Endothelial cell of umbilical vein (primary cell): ENCODE measurements at regions not wholly inside any gene's neighbourhood (a gene's known extent, or its start where the extent isn't known, plus 50 kb on each side); places are given as distances from the start of the nearest gene placed in this dataset.

ENCODE experiments used
- BruUV-seq: library from RNA; stranded (reverse); fragments of 400-500 nt; replicated peaks from 2 replicates; lab custom pipeline; 2021; lab: Mats Ljungman, UMichigan
- CTCF ChIA-PET: fragments of 300-600, 350-600 bp; sonication (Branson Sonifier 250); formaldehyde crosslinking; loops from one replicate; lab custom pipeline; 2021; ENCODE audit warnings: antibody characterized with exemption, inconsistent platforms; lab: Charles Lee
- POLR2A ChIA-PET: fragments of 300-600, 350-600 bp; sonication (Branson Sonifier 250); formaldehyde crosslinking; loops from one replicate; lab custom pipeline; 2021; ENCODE audit warnings: antibody characterized with exemption, inconsistent platforms; lab: Charles Lee
- DNase-seq: peaks from one replicate; pipeline ENCODE4 v3.0.0-alpha.2; 2011; ENCODE audit warnings: low read depth, low spot score
- FAIRE-seq: peaks from 2 replicates; lab custom pipeline; 2011; peaks lifted over from hg19 to GRCh38; lab: Jason Lieb, UNC
- H2AFZ ChIP-seq: 2 replicates; pipeline ENCODE4 v1.6.0; 2012; ENCODE audit warnings: low read depth, low read length, control low read depth, inconsistent platforms
- H3K27ac ChIP-seq: 2 replicates; pipeline ENCODE4 v1.5.1; 2011; ENCODE audit warnings: low read depth, mild to moderate bottlenecking, control low read depth, low read length, moderate library complexity; ENCODE audit not compliant: insufficient read depth
- H3K27me3 ChIP-seq, 2 experiments: 2 replicates each; pipeline versions ENCODE4 v1.6.0 to v1.6.1; 2011; ENCODE audit warnings: low read length in 2 of 2, mixed read lengths in 1 of 2; ENCODE audit not compliant: control insufficient read depth in 2 of 2, insufficient read depth in 2 of 2
- H3K36me3 ChIP-seq, 2 experiments: 2 replicates in 1 of 2; 3 replicates in 1 of 2; pipeline ENCODE4 v1.5.1; 2011; ENCODE audit warnings: low read length in 2 of 2, mild to moderate bottlenecking in 1 of 2, moderate library complexity in 1 of 2; ENCODE audit not compliant: control insufficient read depth in 2 of 2, insufficient read depth in 2 of 2; ENCODE audit errors: extremely low read depth in 1 of 2
- H3K4me1 ChIP-seq: 3 replicates; pipeline ENCODE4 v1.5.1; 2011; ENCODE audit warnings: mild to moderate bottlenecking, low read length; ENCODE audit not compliant: control insufficient read depth, insufficient read depth; ENCODE audit errors: extremely low read depth
- H3K4me2 ChIP-seq: 2 replicates; pipeline ENCODE4 v1.6.1; 2011; ENCODE audit warnings: low read length, control low read depth, mixed read lengths; ENCODE audit not compliant: insufficient read depth
- H3K4me3 ChIP-seq, 3 experiments: fragments of 200-600 bp in 1 of 3; sonication (generic), shearing (Covaris generic) in 1 of 3; replicated peaks in 1 of 3; 2 replicates each; pipeline ENCODE4 v1.5.1; 2011 to 2016; ENCODE audit warnings: control low read depth in 3 of 3, low read length in 3 of 3, mild to moderate bottlenecking in 2 of 3, inconsistent platforms in 1 of 3, low read depth in 1 of 3, moderate library complexity in 1 of 3; ENCODE audit not compliant: insufficient read depth in 1 of 3
- H3K79me2 ChIP-seq: 2 replicates; pipeline ENCODE4 v1.6.0; 2012; ENCODE audit warnings: low read length, inconsistent platforms; ENCODE audit not compliant: control insufficient read depth, insufficient read depth
- H3K9ac ChIP-seq: replicated peaks from 2 replicates; pipeline ENCODE3; 2011; ENCODE audit warnings: low read length, control low read depth; ENCODE audit not compliant: insufficient read depth; ENCODE audit errors: extremely low read depth
- H3K9me1 ChIP-seq: replicated peaks from 3 replicates; pipeline ENCODE4 v1.6.0; 2011; ENCODE audit warnings: mild to moderate bottlenecking, low read length; ENCODE audit not compliant: control insufficient read depth, insufficient read depth; ENCODE audit errors: extremely low read depth
- H3K9me3 ChIP-seq: replicated peaks from 2 replicates; pipeline ENCODE4 v1.5.1; 2012; ENCODE audit warnings: low read length, inconsistent platforms; ENCODE audit not compliant: control insufficient read depth, insufficient read depth
- H4K20me1 ChIP-seq: replicated peaks from 2 replicates; pipeline ENCODE3; 2011; ENCODE audit warnings: mild to moderate bottlenecking, low read length; ENCODE audit not compliant: control insufficient read depth, insufficient read depth; ENCODE audit errors: extremely low read depth
- CTCF ChIP-seq, 2 donors: IDR thresholded peaks; 1 replicate in 1 of 2; 2 replicates in 1 of 2; pipeline ENCODE4 v1.5.1; 2011; ENCODE audit warnings: low read length in 2 of 2, mild to moderate bottlenecking in 2 of 2, moderate library complexity in 2 of 2, control low read depth in 1 of 2, inconsistent platforms in 1 of 2, low read depth in 1 of 2; ENCODE audit not compliant: insufficient read depth in 1 of 2; ENCODE audit errors: extremely low read depth in 1 of 2
- EZH2 ChIP-seq: IDR thresholded peaks from 2 replicates; pipeline ENCODE4 v1.6.1; 2012; ENCODE audit warnings: borderline replicate concordance, low read depth, mild to moderate bottlenecking, moderate library complexity, low read length, inconsistent platforms; ENCODE audit not compliant: severe bottlenecking
- FOS ChIP-seq: IDR thresholded peaks from 2 replicates; pipeline ENCODE4 v1.6.1; 2011; ENCODE audit warnings: mild to moderate bottlenecking, low read length, moderate library complexity, borderline replicate concordance; ENCODE audit not compliant: insufficient read depth
- GATA2 ChIP-seq: IDR thresholded peaks from 2 replicates; pipeline ENCODE4 v1.7.0; 2011; ENCODE audit warnings: low read depth, mild to moderate bottlenecking, moderate library complexity, mixed read lengths, low read length; ENCODE audit not compliant: insufficient read length, insufficient read depth
- JUN ChIP-seq: IDR thresholded peaks from 2 replicates; pipeline ENCODE4 v1.6.1; 2011; ENCODE audit warnings: borderline replicate concordance, low read depth; ENCODE audit not compliant: insufficient read length, insufficient read depth
- MAX ChIP-seq: IDR thresholded peaks from 2 replicates; pipeline ENCODE4 v1.6.1; 2011; ENCODE audit not compliant: insufficient read depth, insufficient read length
- MYC ChIP-seq: IDR thresholded peaks from one replicate; pipeline ENCODE4 v1.6.1; 2011; ENCODE audit warnings: mild to moderate bottlenecking, low read depth, low read length
- POLR2A ChIP-seq: IDR thresholded peaks from 2 replicates; pipeline ENCODE4 v1.6.1; 2012; ENCODE audit warnings: low read depth, mild to moderate bottlenecking, control low read depth, low read length
- POLR2AphosphoS5 ChIP-seq: IDR thresholded peaks from 2 replicates; pipeline ENCODE4 v1.6.1; 2012; ENCODE audit warnings: low read depth, mild to moderate bottlenecking, control low read depth, low read length, moderate library complexity; ENCODE audit not compliant: insufficient read depth
- dilution Hi-C: fragments of 300-500 bp; cut with MboI; formaldehyde crosslinking; loops from one replicate; pipeline ENCODE4 v1.15.0; 2019; ENCODE audit warnings: low sequenced_read_pairs; ENCODE audit not compliant: extremely low pct_ligation_motif_present
- intact Hi-C: fragments of 100-400 bp; cut with micrococcal nuclease; formaldehyde crosslinking; loops from one replicate; pipeline ENCODE4 v1.10.0; 2022

DNA sequence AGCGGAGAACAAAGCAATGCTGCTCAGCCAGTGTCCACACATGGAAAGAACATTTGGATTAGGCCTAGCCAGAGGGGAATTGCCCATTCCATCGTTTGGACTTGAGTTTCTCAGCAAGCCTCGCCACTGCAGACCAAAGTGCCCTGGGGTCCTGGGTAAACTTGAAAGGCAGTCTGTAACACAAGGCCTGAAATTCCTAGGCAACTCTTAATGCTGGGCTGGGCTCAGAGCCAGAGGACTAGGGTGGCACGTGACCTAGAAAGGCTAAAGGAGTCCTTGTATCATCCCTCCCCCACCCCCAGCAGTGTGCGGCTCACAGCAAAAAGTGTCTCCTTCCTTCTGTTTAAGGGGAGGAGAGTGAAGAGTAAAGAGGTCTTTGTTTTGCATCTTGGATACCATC lies 210.4 kb upstream of the ARX start:
- H3K27ac ChIP-seq: no peak overlapping the region
- no peak for DNase-seq
- H3K9ac ChIP-seq: no peak overlapping the region
- H3K9me1 ChIP-seq: no peaks in the 10 kb centered on the region
- POLR2A ChIA-PET: no interaction called here
- H3K9me3 ChIP-seq: no peaks in the 10 kb centered on the region
- dilution Hi-C loops: no loop called here
- TF ChIP-seq CTCF (IDR thresholded peaks at IDR 0.05; ENCODE audit: extremely low read depth in 1 of 2, insufficient read depth in 1 of 2, low read depth in 1 of 2, low read length in 2 of 2) (no peak), MYC (no peak), POLR2A (no peak), FOS (no peak)
- no peaks in the 10 kb centered on the region for H3K4me1 ChIP-seq
- H3K4me3 ChIP-seq: no peak overlapping the region
- no peak overlapping the region for H3K4me2 ChIP-seq
- no TSS peak for BruUV-seq
- H3K36me3 ChIP-seq: no peaks in the 10 kb centered on the region
- CTCF ChIA-PET: no interaction called here
- intact Hi-C loops: no loop called here
- H3K79me2 ChIP-seq: no peaks in the 10 kb centered on the region
- no peak overlapping the region for H2AFZ ChIP-seq
- no peaks in the 10 kb centered on the region for H3K27me3 ChIP-seq
- FAIRE-seq: no peak
- no peaks in the 10 kb centered on the region for H4K20me1 ChIP-seq

GRCh38 chrX:25219480-25219879 lies 203.7 kb upstream of the ARX start:
- Histone ChIP-seq H3K27me3 (no peaks in the 10 kb centered on the region), H3K9me1 (no peaks in the 10 kb centered on the region), H3K4me1 (no peaks in the 10 kb centered on the region), H3K9me3 (no peaks in the 10 kb centered on the region), H3K9ac (no peak overlapping the region), H4K20me1 (no peaks in the 10 kb centered on the region), H3K27ac (no peak overlapping the region), H2AFZ (no peak overlapping the region), H3K4me2 (no peak overlapping the region), H3K36me3 (no peaks in the 10 kb centered on the region), H3K79me2 (no peaks in the 10 kb centered on the region), H3K4me3 (no peak overlapping the region)
- TF ChIP-seq POLR2AphosphoS5: no peak
- TF ChIP-seq FOS: no peak
- no peak for TF ChIP-seq JUN
- no peak for TF ChIP-seq MAX
- no peak for TF ChIP-seq EZH2
- no peak for TF ChIP-seq CTCF (IDR thresholded peaks at IDR 0.05; ENCODE audit: extremely low read depth in 1 of 2, insufficient read depth in 1 of 2, low read depth in 1 of 2, low read length in 2 of 2)
- TF ChIP-seq MYC: no peak
- TF ChIP-seq GATA2: no peak
- TF ChIP-seq POLR2A: no peak
- FAIRE-seq: no peak
- no peak for DNase-seq
- CTCF ChIA-PET: no interaction called here
- dilution Hi-C loops: no loop called here
- BruUV-seq: no TSS peak
- POLR2A ChIA-PET: no interaction called here
- intact Hi-C loops: no loop called here
